CD4-positive, alpha-beta T cell (primary cell): ENCODE measurements at regions not wholly inside any gene's neighbourhood (a gene's known extent, or its start where the extent isn't known, plus 50 kb on each side); places are given as distances from the start of the nearest gene placed in this dataset.

Experiments
- ATAC-seq: fragments of 200-7000 bp; cut with Tn5 transposase; one replicate; pipeline ENCODE4 v1.10.0; 2022; ENCODE audit warnings: mild to moderate bottlenecking; ENCODE audit not compliant: poor library complexity
- CTCF ChIA-PET: fragments of 350-600 bp; sonication (Branson Sonifier 250); formaldehyde crosslinking; loops from one replicate; lab custom pipeline; 2021; ENCODE audit warnings: antibody characterized with exemption, inconsistent platforms; lab: Charles Lee
- POLR2A ChIA-PET: fragments of 350-600 bp; sonication (Branson Sonifier 250); formaldehyde crosslinking; loops from one replicate; lab custom pipeline; 2021; ENCODE audit warnings: antibody characterized with exemption, inconsistent platforms; lab: Charles Lee
- DNase-seq, 14 experiments: peaks; one replicate each; pipeline ENCODE4 v3.0.0-alpha.2; 2013 to 2020; ENCODE audit warnings: mixed read lengths in 2 of 14
- H3K27ac ChIP-seq, 2 donors: one replicate each; pipeline versions ENCODE4 v1.5.1 to v1.7.0; 2013; ENCODE audit warnings: low read length in 2 of 2, low read depth in 1 of 2, mild to moderate bottlenecking in 1 of 2
- H3K27me3 ChIP-seq, 2 experiments: 1 replicate in 1 of 2; 2 replicates in 1 of 2; pipeline versions ENCODE4 v1.6.1 to v1.7.0; 2013; ENCODE audit warnings: low read length in 2 of 2, control low read depth in 1 of 2, mild to moderate bottlenecking in 1 of 2, moderate library complexity in 1 of 2; ENCODE audit not compliant: insufficient read depth in 2 of 2, control insufficient read depth in 1 of 2
- H3K36me3 ChIP-seq: one replicate; pipeline ENCODE4 v1.6.1; 2013; ENCODE audit warnings: low read length, control low read depth; ENCODE audit not compliant: insufficient read depth
- H3K4me1 ChIP-seq: one replicate; pipeline ENCODE4 v1.6.1; 2013; ENCODE audit warnings: low read length, control low read depth; ENCODE audit not compliant: insufficient read depth
- H3K4me3 ChIP-seq: one replicate; pipeline ENCODE4 v1.5.1; 2013; ENCODE audit warnings: mild to moderate bottlenecking, low read length, moderate library complexity
- H3K9me3 ChIP-seq, 2 experiments: 1 replicate in 1 of 2; 2 replicates in 1 of 2; pipeline versions ENCODE4 v1.6.1 to v1.7.0; 2013; ENCODE audit warnings: low read length in 2 of 2, mild to moderate bottlenecking in 2 of 2, control low read depth in 1 of 2, moderate library complexity in 1 of 2; ENCODE audit not compliant: control insufficient read depth in 1 of 2, insufficient read depth in 1 of 2
- H3K27ac Mint-ChIP-seq: one replicate; pipeline ENCODE4 v1.8.0; 2020; ENCODE audit warnings: mixed read lengths
- H3K27me3 Mint-ChIP-seq: one replicate; pipeline ENCODE4 v1.8.0; 2021; ENCODE audit warnings: mixed read lengths
- H3K36me3 Mint-ChIP-seq: one replicate; pipeline ENCODE4 v1.8.0; 2021; ENCODE audit warnings: low read depth, mixed read lengths
- H3K4me1 Mint-ChIP-seq: one replicate; pipeline ENCODE4 v1.8.0; 2021; ENCODE audit warnings: low read depth, mixed read lengths
- H3K4me3 Mint-ChIP-seq: one replicate; pipeline ENCODE4 v1.8.0; 2020; ENCODE audit warnings: mild to moderate bottlenecking, mixed read lengths
- H3K9me3 Mint-ChIP-seq: one replicate; pipeline ENCODE4 v1.8.0; 2020; ENCODE audit warnings: mixed read lengths
- CTCF ChIP-seq: fragments of 200-600 bp; IDR thresholded peaks from one replicate; pipeline ENCODE4 v1.8.0; 2022; ENCODE audit warnings: antibody characterized with exemption, mild to moderate bottlenecking
- intact Hi-C, 2 experiments: fragments of 100-400 bp; cut with DNase I in 1 of 2; cut with micrococcal nuclease in 1 of 2; formaldehyde crosslinking; loops; one replicate each; pipeline versions ENCODE4 v1.15.1 to v1.9.0; 2023 to 2025; cut with DNase I, micrococcal nuclease

GRCh38 chr9:29659014-29659413, 2085.7 kb upstream of the C9orf72 start:
- no peak for ATAC-seq
- Histone ChIP-seq H3K4me1 (no peaks in the 10 kb centered on the region), H3K36me3 (no peaks in the 10 kb centered on the region), H3K27ac (no peak overlapping the region), H3K4me3 (no peak overlapping the region), H3K9me3 (peaks cover 0 to 4% of the 10 kb centered on the region in 2 experiments), H3K27me3 (no peaks in the 10 kb centered on the region)
- Mint-ChIP-seq H3K27ac (no peak overlapping the region), H3K27me3 (no peaks in the 10 kb centered on the region), H3K4me3 (no peak overlapping the region), H3K9me3 (peaks cover 9% of the 10 kb centered on the region), H3K4me1 (no peaks in the 10 kb centered on the region), H3K36me3 (no peaks in the 10 kb centered on the region)
- no peak for DNase-seq
- intact Hi-C loops = no loop called here
- ChIA-PET POLR2A (no interaction called here), CTCF (no interaction called here)
- no peak for TF ChIP-seq CTCF

GRCh38 chr9:29659736-29660135, 2086.5 kb upstream of the C9orf72 start:
- intact Hi-C loops = no loop called here
- Mint-ChIP-seq H3K36me3 (no peaks in the 10 kb centered on the region), H3K9me3 (peaks cover 9% of the 10 kb centered on the region), H3K4me1 (no peaks in the 10 kb centered on the region), H3K4me3 (no peak overlapping the region), H3K27me3 (no peaks in the 10 kb centered on the region), H3K27ac (no peak overlapping the region)
- ChIA-PET POLR2A (no interaction called here), CTCF (no interaction called here)
- H3K9me3 ChIP-seq = peaks cover 0 to 4% of the 10 kb centered on the region in 2 experiments
- H3K36me3 ChIP-seq = no peaks in the 10 kb centered on the region
- ATAC-seq = no peak
- no peaks in the 10 kb centered on the region for H3K4me1 ChIP-seq
- TF ChIP-seq CTCF = no peak
- H3K4me3 ChIP-seq = no peak overlapping the region
- no peaks in the 10 kb centered on the region for H3K27me3 ChIP-seq
- no peak overlapping the region for H3K27ac ChIP-seq
- DNase-seq = no peak

- no peak for TF ChIP-seq CTCF
- CTCF ChIA-PET = no interaction called here
Observed at GRCh38 chr9:29668732-29669131, 2095.5 kb upstream of the C9orf72 start.

More at GRCh38 chr9:29668732-29669131, 2095.5 kb upstream of the C9orf72 start:
- Histone ChIP-seq H3K27me3 (no peaks in the 10 kb centered on the region), H3K36me3 (no peaks in the 10 kb centered on the region), H3K9me3 (peaks cover 0 to 3% of the 10 kb centered on the region in 2 experiments), H3K27ac (no peak overlapping the region), H3K4me1 (no peaks in the 10 kb centered on the region), H3K4me3 (no peak overlapping the region)
- no peak for ATAC-seq
- H3K4me1 Mint-ChIP-seq = no peaks in the 10 kb centered on the region
- H3K4me3 Mint-ChIP-seq = no peak overlapping the region
- H3K27ac Mint-ChIP-seq = no peak overlapping the region
- no peaks in the 10 kb centered on the region for H3K27me3 Mint-ChIP-seq
- no peaks in the 10 kb centered on the region for H3K36me3 Mint-ChIP-seq
- peaks cover 7% of the 10 kb centered on the region for H3K9me3 Mint-ChIP-seq
- POLR2A ChIA-PET = no interaction called here
- intact Hi-C loops = no loop called here
- no peak for DNase-seq
